IMR-90 (cell line): ENCODE measurements at regions not wholly inside any gene's neighbourhood (a gene's known extent, or its start where the extent isn't known, plus 50 kb on each side); places are given as distances from the start of the nearest gene placed in this dataset.

Experiments used
- BHLHE40 ChIP-seq: fragments of 150-350 bp; IDR thresholded peaks from 2 replicates; pipeline ENCODE4 v1.6.1; 2016; ENCODE audit warnings: mild to moderate bottlenecking, low read depth, low read length
- CHD1 ChIP-seq: IDR thresholded peaks from 2 replicates; pipeline ENCODE4 v1.6.1; 2012; ENCODE audit warnings: low read depth, low read length, improper control_type of control experiment
- ELK1 ChIP-seq: fragments of 150-350 bp; IDR thresholded peaks from 2 replicates; pipeline ENCODE4 v1.6.1; 2016; ENCODE audit warnings: low read depth, mild to moderate bottlenecking, low read length, moderate library complexity, borderline replicate concordance
- MAFK ChIP-seq: IDR thresholded peaks from 2 replicates; pipeline ENCODE4 v1.6.1; 2012; ENCODE audit warnings: low read depth, low read length, improper control_type of control experiment
- MXI1 ChIP-seq: IDR thresholded peaks from 2 replicates; pipeline ENCODE4 v1.6.1; 2012; ENCODE audit warnings: low read depth, mild to moderate bottlenecking, low read length, moderate library complexity, borderline replicate concordance
- POLR2A ChIP-seq: IDR thresholded peaks from 2 replicates; pipeline ENCODE4 v1.6.1; 2012; ENCODE audit warnings: mild to moderate bottlenecking, low read depth, low read length

GRCh38 chr5:125381290-125381689 is 634.9 kb upstream of the ZNF608 start:
- TF ChIP-seq POLR2A: no peak
- TF ChIP-seq BHLHE40: no peak
- TF ChIP-seq MAFK: no peak
- TF ChIP-seq MXI1: no peak
- no peak for TF ChIP-seq ELK1
- TF ChIP-seq CHD1: no peak
